T-cell (primary cell): ENCODE measurements at regions not wholly inside any gene's neighbourhood (a gene's known extent, or its start where the extent isn't known, plus 50 kb on each side); places are given as distances from the start of the nearest gene placed in this dataset.
"Not testable (repeated sequence)": the region's sequence is repeated elsewhere in the genome, so short reads cannot be mapped to it uniquely, and the experiment has no call there.

Source experiments
- ATAC-seq, 4 experiments: fragments of 200-7000 bp in 3 of 4; fragments of 150-1000 bp in 1 of 4; cut with Tn5 transposase; replicated peaks in 1 of 4; 1 replicate in 3 of 4; 2 replicates in 1 of 4; pipeline ENCODE4 v1.10.0; 2021; ENCODE audit warnings: moderate library complexity in 3 of 4, mild to moderate bottlenecking in 2 of 4, moderate number of reproducible peaks in 1 of 4
- CTCF ChIA-PET, 2 donors: fragments of 300-600 bp; sonication (Branson Sonifier 250); formaldehyde crosslinking; loops; one replicate each; lab custom pipeline; 2022; ENCODE audit warnings: antibody characterized with exemption in 2 of 2; lab: Charles Lee
- POLR2A ChIA-PET, 2 donors: fragments of 300-600 bp; sonication (Branson Sonifier 250); formaldehyde crosslinking; loops; one replicate each; lab custom pipeline; 2022; ENCODE audit warnings: antibody characterized with exemption in 2 of 2; lab: Charles Lee
- DNase-seq, 35 experiments: peaks; one replicate each; pipeline versions ENCODE4 v3.0.0 to v3.0.0-alpha.2; 2013 to 2023
- H3K27ac ChIP-seq: one replicate; pipeline ENCODE4 v1.5.1; 2013; ENCODE audit warnings: low read length
- H3K27me3 ChIP-seq, 2 experiments: replicated peaks in 1 of 2; 1 replicate in 1 of 2; 2 replicates in 1 of 2; pipeline versions ENCODE4 v1.6.1 to v1.7.0; 2013; ENCODE audit warnings: low read length in 1 of 2, mixed read lengths in 1 of 2; ENCODE audit not compliant: control insufficient read depth in 2 of 2, insufficient read depth in 2 of 2; ENCODE audit errors: extremely low read depth in 1 of 2
- H3K36me3 ChIP-seq, 2 donors: 1 replicate in 1 of 2; 2 replicates in 1 of 2; pipeline versions ENCODE4 v1.6.1 to v1.7.0; 2013; ENCODE audit warnings: low read length in 1 of 2; ENCODE audit not compliant: control insufficient read depth in 2 of 2, insufficient read depth in 1 of 2; ENCODE audit errors: extremely low read depth in 1 of 2
- H3K4me1 ChIP-seq, 2 experiments: 1 replicate in 1 of 2; 2 replicates in 1 of 2; pipeline versions ENCODE4 v1.6.1 to v1.7.0; 2013; ENCODE audit warnings: low read length in 2 of 2, mixed read lengths in 1 of 2; ENCODE audit not compliant: insufficient read depth in 2 of 2, control insufficient read depth in 1 of 2; ENCODE audit errors: extremely low read depth in 1 of 2
- H3K4me3 ChIP-seq, 2 donors: 1 replicate in 1 of 2; 2 replicates in 1 of 2; pipeline versions ENCODE4 v1.5.1 to v1.7.0; 2013; ENCODE audit warnings: mild to moderate bottlenecking in 2 of 2, low read length in 1 of 2, moderate library complexity in 1 of 2; ENCODE audit not compliant: control insufficient read depth in 1 of 2; ENCODE audit errors: extremely low read depth in 1 of 2
- H3K9me3 ChIP-seq: 2 replicates; pipeline ENCODE4 v1.7.0; 2013
- H3K27ac Mint-ChIP-seq, 2 donors: one replicate each; pipeline ENCODE4 v1.8.0; 2020 to 2021; ENCODE audit warnings: mild to moderate bottlenecking in 2 of 2, mixed read lengths in 2 of 2
- H3K27me3 Mint-ChIP-seq, 2 donors: one replicate each; pipeline ENCODE4 v1.8.0; 2021 to 2022; ENCODE audit warnings: mixed read lengths in 2 of 2
- H3K36me3 Mint-ChIP-seq: one replicate; pipeline ENCODE4 v1.8.0; 2021; ENCODE audit warnings: mixed read lengths
- H3K4me1 Mint-ChIP-seq, 3 donors: one replicate each; pipeline ENCODE4 v1.8.0; 2020 to 2022; ENCODE audit warnings: mixed read lengths in 3 of 3, mild to moderate bottlenecking in 1 of 3
- H3K4me3 Mint-ChIP-seq, 3 donors: one replicate each; pipeline ENCODE4 v1.8.0; 2020 to 2022; ENCODE audit warnings: mild to moderate bottlenecking in 3 of 3, mixed read lengths in 3 of 3, moderate library complexity in 3 of 3
- H3K9me3 Mint-ChIP-seq, 3 donors: one replicate each; pipeline ENCODE4 v1.8.0; 2020 to 2022; ENCODE audit warnings: mixed read lengths in 3 of 3
- WGBS: methylation state at CpG from one replicate; pipeline ENCODE4 v1.1.5; 2013; ENCODE audit warnings: missing lambda C conversion rate; ENCODE audit not compliant: insufficient coverage; 5-methylcytosine and 5-hydroxymethylcytosine counted together

GRCh38 chr3:96631050-96631449 is 183.3 kb upstream of the EPHA6 start:
- no peak overlapping the region for H3K4me3 Mint-ChIP-seq
- no peaks in the 10 kb centered on the region for H3K27me3 Mint-ChIP-seq
- no peaks in the 10 kb centered on the region for H3K27me3 ChIP-seq
- no peaks in the 10 kb centered on the region for H3K9me3 ChIP-seq
- H3K4me3 ChIP-seq, result no peak overlapping the region
- H3K36me3 Mint-ChIP-seq, result no peaks in the 10 kb centered on the region
- no peak overlapping the region for H3K27ac ChIP-seq
- H3K9me3 Mint-ChIP-seq, result peaks cover 0 to 2% (median 0%) of the 10 kb centered on the region in 3 donors
- ATAC-seq (no peak), DNase-seq (no peak)
- ChIA-PET CTCF (no interaction called here), POLR2A (no interaction called here)
- H3K36me3 ChIP-seq, result no peaks in the 10 kb centered on the region
- 100% methylated on average over 1 of the region's 1 CpG for WGBS
- H3K4me1 Mint-ChIP-seq, result no peaks in the 10 kb centered on the region
- no peaks in the 10 kb centered on the region for H3K4me1 ChIP-seq
- no peak overlapping the region for H3K27ac Mint-ChIP-seq

DNA sequence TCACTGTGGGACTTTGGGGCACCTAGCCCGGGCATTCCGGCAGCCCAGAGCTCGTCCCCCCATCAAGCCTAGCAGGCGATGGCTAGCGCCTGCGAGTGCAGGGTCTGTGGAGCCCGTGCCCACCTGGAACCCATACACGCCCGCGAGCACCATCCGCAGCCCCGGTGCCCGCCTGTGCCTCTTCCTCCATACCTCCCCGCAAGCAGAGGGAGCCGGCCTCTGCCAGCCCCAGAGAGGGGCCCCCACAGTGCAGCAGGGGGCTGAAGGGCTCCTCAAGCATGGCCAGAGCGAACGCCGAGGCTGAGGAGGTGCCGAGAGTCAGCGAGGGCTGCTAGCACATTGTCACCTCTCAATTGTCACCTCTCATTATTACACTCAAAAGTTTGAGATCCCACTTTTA is 167.8 kb upstream of the EPHA6 start:
- WGBS, result 89% methylated on average over 16 of the region's 20 CpGs
- CTCF ChIA-PET, result no interaction called here
- no peak overlapping the region for H3K4me3 Mint-ChIP-seq

DNA sequence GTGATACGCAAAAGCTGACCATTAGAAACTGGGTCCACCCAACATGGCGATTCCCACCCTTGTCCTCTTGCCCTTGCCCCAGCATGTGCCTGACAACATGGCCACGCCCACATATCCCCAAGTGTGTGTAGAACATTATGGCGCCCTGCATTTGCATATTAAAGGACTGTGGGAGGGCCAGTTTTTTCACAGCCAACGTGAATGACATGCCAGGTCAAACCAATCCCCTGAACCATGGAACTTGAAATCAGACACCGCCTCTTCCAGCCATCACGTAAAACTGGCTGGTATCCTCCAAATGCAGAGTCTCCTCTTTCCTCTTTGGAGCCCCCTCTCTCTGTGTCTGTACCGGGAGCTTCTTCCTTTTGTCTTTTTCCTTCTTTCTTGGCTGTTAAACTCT is 156.7 kb upstream of the EPHA6 start:
- Mint-ChIP-seq H3K27me3 (no peaks in the 10 kb centered on the region), H3K27ac (no peak overlapping the region), H3K4me3 (no peak overlapping the region), H3K4me1 (no peaks in the 10 kb centered on the region), H3K9me3 (peaks cover 3 to 20% (median 7%) of the 10 kb centered on the region in 3 donors), H3K36me3 (no peaks in the 10 kb centered on the region)
- no peak for ATAC-seq
- DNase-seq, result no peak
- Histone ChIP-seq H3K27ac (no peak overlapping the region), H3K4me3 (no peak overlapping the region), H3K27me3 (no peaks in the 10 kb centered on the region), H3K9me3 (peaks cover 4% of the 10 kb centered on the region), H3K4me1 (no peaks in the 10 kb centered on the region), H3K36me3 (no peaks in the 10 kb centered on the region)
- POLR2A ChIA-PET, result no interaction called here
- WGBS, result 75% methylated on average over 8 of the region's 8 CpGs
- CTCF ChIA-PET, result no interaction called here

More for the DNA sequence above, 167.8 kb upstream of the EPHA6 start:
- Histone ChIP-seq H3K27ac (no peak overlapping the region), H3K4me3 (no peak overlapping the region), H3K27me3 (no peaks in the 10 kb centered on the region), H3K36me3 (no peaks in the 10 kb centered on the region), H3K4me1 (no peaks in the 10 kb centered on the region), H3K9me3 (no peaks in the 10 kb centered on the region)
- no peak overlapping the region for H3K27ac Mint-ChIP-seq
- H3K9me3 Mint-ChIP-seq, result peaks cover 0 to 6% (median 4%) of the 10 kb centered on the region in 3 donors
- ATAC-seq (no peak), DNase-seq (no peak)
- no peaks in the 10 kb centered on the region for H3K27me3 Mint-ChIP-seq
- POLR2A ChIA-PET, result no interaction called here
- no peaks in the 10 kb centered on the region for H3K36me3 Mint-ChIP-seq
- H3K4me1 Mint-ChIP-seq, result no peaks in the 10 kb centered on the region

DNA sequence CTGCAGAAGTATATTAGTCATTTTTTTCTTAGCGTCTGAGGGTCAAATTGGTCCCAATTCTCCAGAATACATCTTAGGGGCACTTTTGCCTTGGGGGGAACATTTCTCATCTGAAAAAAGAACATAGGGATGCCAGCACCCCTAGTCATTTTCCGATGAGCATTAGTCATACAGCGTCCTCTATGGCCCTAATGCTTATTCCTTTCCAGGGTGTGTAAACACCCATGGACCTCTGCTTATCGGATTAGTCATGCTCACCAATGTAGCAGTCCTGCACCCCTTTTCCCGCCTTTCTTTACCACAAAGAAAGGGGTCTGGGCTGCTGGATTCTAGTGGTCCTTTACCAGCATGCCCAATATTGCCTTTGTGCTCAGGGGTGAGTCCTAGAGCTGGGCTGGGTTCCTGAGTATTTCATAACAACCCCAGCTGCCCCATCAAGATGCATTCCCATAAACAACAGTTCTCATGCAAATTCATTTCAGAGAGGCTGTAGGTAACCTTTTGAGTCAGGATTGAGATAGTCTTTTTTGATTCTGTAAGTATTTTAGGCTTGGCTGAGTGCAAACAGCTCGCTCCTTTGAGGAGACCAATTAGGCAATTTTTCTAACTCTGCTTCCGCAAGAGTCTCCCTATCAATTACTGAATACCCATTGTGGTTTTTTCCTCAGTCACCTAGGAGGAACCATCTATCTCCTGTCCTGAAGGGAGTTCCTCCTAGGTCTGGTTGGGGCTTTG is 142.4 kb upstream of the EPHA6 start:
- WGBS, result 100% methylated on average over 3 of the region's 7 CpGs
- H3K4me1 Mint-ChIP-seq, H3K27me3 ChIP-seq, DNase-seq, H3K9me3 ChIP-seq, H3K27ac ChIP-seq, ATAC-seq, H3K36me3 ChIP-seq, POLR2A ChIA-PET, H3K4me1 ChIP-seq, H3K36me3 Mint-ChIP-seq, H3K4me3 Mint-ChIP-seq, CTCF ChIA-PET, H3K27me3 Mint-ChIP-seq, H3K27ac Mint-ChIP-seq, H3K4me3 ChIP-seq: not testable (repeated sequence)
- peaks cover 1 to 26% (median 12%) of the 10 kb centered on the region in 3 donors for H3K9me3 Mint-ChIP-seq

- Histone ChIP-seq H3K9me3 (no peaks in the 10 kb centered on the region), H3K4me3 (no peak overlapping the region), H3K4me1 (no peaks in the 10 kb centered on the region), H3K27me3 (no peaks in the 10 kb centered on the region), H3K36me3 (no peaks in the 10 kb centered on the region), H3K27ac (no peak overlapping the region)
- no peak for ATAC-seq
- no peak for DNase-seq
- H3K4me1 Mint-ChIP-seq, result no peaks in the 10 kb centered on the region
- ChIA-PET CTCF (no interaction called here), POLR2A (no interaction called here)
- no peak overlapping the region for H3K4me3 Mint-ChIP-seq
- WGBS, result no CpG with 5 or more reads among the region's 1 CpG
- H3K36me3 Mint-ChIP-seq, result no peaks in the 10 kb centered on the region
- H3K27me3 Mint-ChIP-seq, result no peaks in the 10 kb centered on the region
- H3K9me3 Mint-ChIP-seq, result peaks cover 6 to 12% (median 6%) of the 10 kb centered on the region in 3 donors
- no peak overlapping the region for H3K27ac Mint-ChIP-seq
Observed at GRCh38 chr3:96677156-96677555, 137.2 kb upstream of the EPHA6 start.

- no peaks in the 10 kb centered on the region for H3K36me3 Mint-ChIP-seq
- peaks cover 6 to 15% (median 6%) of the 10 kb centered on the region in 3 donors for H3K9me3 Mint-ChIP-seq
- ChIA-PET POLR2A (no interaction called here), CTCF (no interaction called here)
- Histone ChIP-seq H3K36me3 (no peaks in the 10 kb centered on the region), H3K9me3 (no peaks in the 10 kb centered on the region), H3K4me1 (no peaks in the 10 kb centered on the region), H3K27me3 (no peaks in the 10 kb centered on the region), H3K27ac (no peak overlapping the region), H3K4me3 (no peak overlapping the region)
- no peak overlapping the region for H3K4me3 Mint-ChIP-seq
- no peak overlapping the region for H3K27ac Mint-ChIP-seq
- H3K4me1 Mint-ChIP-seq, result no peaks in the 10 kb centered on the region
- ATAC-seq (no peak), DNase-seq (no peak)
- H3K27me3 Mint-ChIP-seq, result no peaks in the 10 kb centered on the region
- no CpG with 5 or more reads among the region's 3 CpGs for WGBS
Observed at GRCh38 chr3:96678325-96678724, 136.1 kb upstream of the EPHA6 start.
